ENCODE measurements at regions not wholly inside any gene's neighbourhood (a gene's known extent, or its start where the extent isn't known, plus 50 kb on each side); places are given as distances from the start of the nearest gene placed in this dataset.

- no peaks in the 10 kb centered on the region for H3K4me1 ChIP-seq (ENCODE audit: control insufficient read depth in 4 of 4, insufficient read depth in 4 of 4, low read length in 3 of 4)
- no peak for DNase-seq (ENCODE audit: low spot score)
Observed at GRCh38 chr18:6561420-6561861, 146.7 kb upstream of the L3MBTL4 start.

More at GRCh38 chr18:6561420-6561861, 146.7 kb upstream of the L3MBTL4 start:
- Histone ChIP-seq H3K36me3 (ENCODE audit: control insufficient read depth in 4 of 4, insufficient read depth in 3 of 4, low read depth in 1 of 4, low read length in 3 of 4) (no peaks in the 10 kb centered on the region), H3K27me3 (ENCODE audit: control insufficient read depth in 4 of 4, insufficient read depth in 4 of 4, low read length in 3 of 4) (peaks cover 0 to 8% (median 0%) of the 10 kb centered on the region in 4 donors), H3K9ac (ENCODE audit: low read depth in 1 of 2, low read length in 2 of 2) (no peak overlapping the region), H3K27ac (ENCODE audit: low read depth in 1 of 2, low read length in 2 of 2) (no peak overlapping the region), H3K4me3 (ENCODE audit: low read depth in 1 of 3, low read length in 3 of 3) (no peak overlapping the region), H3K9me3 (ENCODE audit: control insufficient read depth in 4 of 4, low read length in 3 of 4) (no peaks in the 10 kb centered on the region)
- 29% methylated on average over 6 of the region's 6 CpGs for WGBS
- TF ChIP-seq ZBTB33 (IDR thresholded peaks at IDR 0.05) (no peak), NR2F2 (IDR thresholded peaks at IDR 0.05) (no peak), TAF1 (conservative IDR thresholded peaks at IDR 0.05) (no peak), FOXA1 (IDR thresholded peaks at IDR 0.05) (no peak), SP1 (IDR thresholded peaks at IDR 0.05) (no peak), GABPA (IDR thresholded peaks at IDR 0.05 in 1 of 2, conservative IDR thresholded peaks at IDR 0.05 in 1 of 2) (no peak), RAD21 (IDR thresholded peaks at IDR 0.05) (no peak), HNF4G (IDR thresholded peaks at IDR 0.05) (no peak), MAX (IDR thresholded peaks at IDR 0.05) (no peak), YY1 (IDR thresholded peaks at IDR 0.05) (no peak), CTCF (IDR thresholded peaks at IDR 0.05; ENCODE audit: low read depth, low read length, missing input control) (no peak), FOXA2 (IDR thresholded peaks at IDR 0.05) (no peak), JUND (IDR thresholded peaks at IDR 0.05) (no peak), ATF3 (IDR thresholded peaks at IDR 0.05) (no peak), REST (IDR thresholded peaks at IDR 0.05) (no peak), RXRA (IDR thresholded peaks at IDR 0.05) (no peak), HNF4A (conservative IDR thresholded peaks at IDR 0.05) (no peak), EGR1 (IDR thresholded peaks at IDR 0.05; ENCODE audit: low read depth in 2 of 2) (no peak)
